ENCODE measurements at regions not wholly inside any gene's neighbourhood (a gene's known extent, or its start where the extent isn't known, plus 50 kb on each side); places are given as distances from the start of the nearest gene placed in this dataset.

DNA sequence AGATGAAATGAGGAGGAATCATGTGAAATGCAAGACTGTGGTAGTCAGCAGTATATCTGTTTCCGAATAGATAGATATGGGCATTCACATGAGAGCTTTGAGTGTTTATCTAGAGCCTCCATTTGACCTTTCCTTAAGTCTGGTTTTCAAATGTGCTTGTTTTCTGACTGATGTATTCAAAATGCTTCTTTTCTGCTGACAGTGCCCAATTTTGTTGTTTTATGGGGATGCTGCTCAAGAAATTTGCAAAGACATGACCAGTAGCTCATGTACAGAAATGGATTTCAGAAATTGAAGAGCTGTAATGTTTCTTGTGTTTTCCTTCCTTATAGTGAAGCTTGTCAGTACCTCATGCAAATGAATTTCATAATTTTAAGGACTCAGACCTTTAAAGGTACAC, 903.4 kb upstream of the CDH8 start:
- Mint-ChIP-seq H3K27ac (no peak overlapping the region), H3K36me3 (ENCODE audit: insufficient read depth in 1 of 3, low read depth in 3 of 3) (no peaks in the 10 kb centered on the region), H3K4me1 (peaks cover 0 to 4% of the 10 kb centered on the region in 2 experiments; a peak in 2 of 4 replicates), H3K27me3 (ENCODE audit: low read depth) (no peaks in the 10 kb centered on the region), H3K9me3 (no peaks in the 10 kb centered on the region), H3K4me3 (no peak overlapping the region)
- Histone ChIP-seq H2AK5ac (ENCODE audit: insufficient read length, low read length) (no peak overlapping the region), H3K4me2 (ENCODE audit: insufficient read depth, insufficient read length, low read length) (no peak overlapping the region), H3K79me1 (ENCODE audit: insufficient read depth, low read depth, low read length, poor library complexity, severe bottlenecking) (no peaks in the 10 kb centered on the region), H3K79me2 (ENCODE audit: insufficient read depth, low read length) (no peaks in the 10 kb centered on the region), H3K27me3 (ENCODE audit: insufficient read depth, low read length) (no peaks in the 10 kb centered on the region), H4K5ac (ENCODE audit: insufficient read length, low read depth, low read length) (no peak overlapping the region), H4K20me1 (ENCODE audit: control insufficient read depth, insufficient read depth, insufficient read length) (no peaks in the 10 kb centered on the region), H3K9me3 (ENCODE audit: control insufficient read depth, low read depth, low read length) (no peaks in the 10 kb centered on the region), H3K14ac (ENCODE audit: insufficient read depth, low read length) (no peak overlapping the region), H3K27ac (ENCODE audit: insufficient read length, low read depth, low read length) (no peak overlapping the region), H3K23ac (ENCODE audit: insufficient read length, low read depth, low read length) (no peak overlapping the region), H2BK12ac (ENCODE audit: insufficient read length, low read depth, low read length) (no peak overlapping the region), H3K56ac (ENCODE audit: insufficient read length, low read depth, low read length) (no peak overlapping the region), H2BK5ac (ENCODE audit: insufficient read length, low read length) (no peak overlapping the region), H3K4me1 (ENCODE audit: insufficient read depth, low read length) (no peaks in the 10 kb centered on the region; the same call in 1 of the 2 replicates), H3K23me2 (ENCODE audit: insufficient read length, low read depth, low read length, poor library complexity, severe bottlenecking) (no peaks in the 10 kb centered on the region), H3K4ac (ENCODE audit: low read depth, low read length) (no peak overlapping the region), H4K8ac (replicated peaks; ENCODE audit: insufficient read length, low read depth, low read length) (no peak overlapping the region), H3K18ac (ENCODE audit: insufficient read length, low read depth, low read length) (no peak overlapping the region), H2BK20ac (ENCODE audit: low read depth, low read length, poor library complexity, severe bottlenecking) (no peak overlapping the region), H2AFZ (ENCODE audit: low read length) (no peak overlapping the region), H3K9ac (ENCODE audit: extremely low read depth, insufficient read length, low read length) (no peak overlapping the region), H2BK15ac (ENCODE audit: low read depth, low read length) (no peak overlapping the region), H3T11ph (ENCODE audit: low read length) (no peak overlapping the region), H4K91ac (ENCODE audit: insufficient read length, low read depth, low read length) (no peak overlapping the region), H2BK120ac (ENCODE audit: low read depth, low read length, poor library complexity, severe bottlenecking) (no peak overlapping the region)
- WGBS (ENCODE audit: extremely low coverage, insufficient read length, low lambda C conversion rate): no CpG with 5 or more reads among the region's 1 CpG
- TF ChIP-seq, protein P1, sequence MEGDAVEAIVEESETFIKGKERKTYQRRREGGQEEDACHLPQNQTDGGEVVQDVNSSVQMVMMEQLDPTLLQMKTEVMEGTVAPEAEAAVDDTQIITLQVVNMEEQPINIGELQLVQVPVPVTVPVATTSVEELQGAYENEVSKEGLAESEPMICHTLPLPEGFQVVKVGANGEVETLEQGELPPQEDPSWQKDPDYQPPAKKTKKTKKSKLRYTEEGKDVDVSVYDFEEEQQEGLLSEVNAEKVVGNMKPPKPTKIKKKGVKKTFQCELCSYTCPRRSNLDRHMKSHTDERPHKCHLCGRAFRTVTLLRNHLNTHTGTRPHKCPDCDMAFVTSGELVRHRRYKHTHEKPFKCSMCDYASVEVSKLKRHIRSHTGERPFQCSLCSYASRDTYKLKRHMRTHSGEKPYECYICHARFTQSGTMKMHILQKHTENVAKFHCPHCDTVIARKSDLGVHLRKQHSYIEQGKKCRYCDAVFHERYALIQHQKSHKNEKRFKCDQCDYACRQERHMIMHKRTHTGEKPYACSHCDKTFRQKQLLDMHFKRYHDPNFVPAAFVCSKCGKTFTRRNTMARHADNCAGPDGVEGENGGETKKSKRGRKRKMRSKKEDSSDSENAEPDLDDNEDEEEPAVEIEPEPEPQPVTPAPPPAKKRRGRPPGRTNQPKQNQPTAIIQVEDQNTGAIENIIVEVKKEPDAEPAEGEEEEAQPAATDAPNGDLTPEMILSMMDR (conservative IDR thresholded peaks at IDR 0.05): no peak
- DNase-seq: no peak

Measured in H9 (cell line).